Endodermal cell (in vitro differentiated cells): ENCODE measurements at regions not wholly inside any gene's neighbourhood (a gene's known extent, or its start where the extent isn't known, plus 50 kb on each side); places are given as distances from the start of the nearest gene placed in this dataset.

ENCODE experiments used
- DNase-seq: peaks from one replicate; pipeline ENCODE4 v3.0.0-alpha.2; 2017
- H3K27ac ChIP-seq: 2 replicates; pipeline ENCODE4 v1.5.1; 2013; ENCODE audit warnings: mild to moderate bottlenecking, low read depth, low read length, moderate library complexity
- H3K27me3 ChIP-seq: 2 replicates; pipeline ENCODE4 v1.6.1; 2013; ENCODE audit warnings: mild to moderate bottlenecking, low read length, moderate library complexity; ENCODE audit not compliant: insufficient read depth, control insufficient read depth, poor library complexity, severe bottlenecking
- H3K36me3 ChIP-seq: 2 replicates; pipeline ENCODE4 v1.7.0; 2013; ENCODE audit warnings: mild to moderate bottlenecking, low read length, moderate library complexity; ENCODE audit not compliant: control insufficient read depth, insufficient read depth
- H3K4me1 ChIP-seq: one replicate; pipeline ENCODE4 v1.7.0; 2013; ENCODE audit warnings: low read length; ENCODE audit not compliant: control insufficient read depth, insufficient read depth
- H3K4me3 ChIP-seq: 2 replicates; pipeline ENCODE4 v1.5.1; 2013; ENCODE audit warnings: mild to moderate bottlenecking, low read length, moderate library complexity
- H3K9ac ChIP-seq: 2 replicates; pipeline ENCODE4 v1.6.1; 2013; ENCODE audit warnings: mild to moderate bottlenecking, low read length, moderate library complexity; ENCODE audit not compliant: poor library complexity, severe bottlenecking; ENCODE audit errors: extremely low read depth
- H3K9me3 ChIP-seq: 2 replicates; pipeline ENCODE4 v1.6.1; 2013; ENCODE audit warnings: mild to moderate bottlenecking, low read length, moderate library complexity; ENCODE audit not compliant: control insufficient read depth
- H3K27ac Mint-ChIP-seq: 2 replicates; pipeline ENCODE4 v1.8.0; 2020; ENCODE audit warnings: mixed read lengths
- H3K27me3 Mint-ChIP-seq: 2 replicates; pipeline ENCODE4 v1.8.0; 2021; ENCODE audit warnings: mild to moderate bottlenecking, mixed read lengths; ENCODE audit not compliant: insufficient read depth
- H3K36me3 Mint-ChIP-seq: 2 replicates; pipeline ENCODE4 v1.8.0; 2020; ENCODE audit warnings: low read depth, mixed read lengths
- H3K4me1 Mint-ChIP-seq: 2 replicates; pipeline ENCODE4 v1.8.0; 2020; ENCODE audit warnings: mixed read lengths
- H3K4me3 Mint-ChIP-seq: 2 replicates; pipeline ENCODE4 v1.8.0; 2020; ENCODE audit warnings: mild to moderate bottlenecking, moderate library complexity, mixed read lengths
- H3K9me3 Mint-ChIP-seq: 2 replicates; pipeline ENCODE4 v1.8.0; 2020; ENCODE audit warnings: mild to moderate bottlenecking, mixed read lengths
- whole genome bisulfite sequencing, 2 experiments: methylation state at CpG; one replicate each; pipeline versions ENCODE4 v1.1.5 to v1.1.7; 2013; ENCODE audit warnings: missing lambda C conversion rate in 2 of 2, mixed read lengths in 1 of 2; ENCODE audit not compliant: insufficient coverage in 1 of 2, insufficient read length in 1 of 2; 5-methylcytosine and 5-hydroxymethylcytosine counted together
- TF ChIP-seq, protein P1 (sequence below): fragments of 200-600 bp; sonication (generic); conservative IDR thresholded peaks from 2 replicates; pipeline ENCODE4 v1.5.0; 2021; ENCODE audit warnings: antibody characterized with exemption, mild to moderate bottlenecking

DNA sequence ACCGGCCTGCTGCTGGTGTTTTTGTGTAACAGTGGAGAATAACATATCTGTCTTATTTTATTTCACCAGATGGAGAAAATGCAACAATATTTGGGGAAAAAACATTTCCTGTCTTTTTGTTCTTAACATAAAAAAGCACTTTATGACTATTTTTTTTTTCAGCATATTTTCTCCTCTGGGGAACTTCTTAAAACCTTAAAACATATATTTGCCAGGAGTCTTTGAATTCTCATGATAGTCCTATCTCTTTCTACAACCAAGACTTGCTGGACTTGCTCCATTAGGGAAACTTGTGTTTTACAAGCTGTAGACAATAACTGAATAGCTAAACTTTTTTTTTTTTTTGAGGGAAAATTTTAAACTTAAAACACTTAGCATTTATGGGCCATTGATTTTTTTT is 98.6 kb upstream of the PRDM1 start:
- no peak overlapping the region for H3K4me3 Mint-ChIP-seq
- Histone ChIP-seq H3K9ac (no peak overlapping the region), H3K4me1 (peaks cover 3% of the 10 kb centered on the region), H3K4me3 (no peak overlapping the region), H3K27ac (no peak overlapping the region), H3K27me3 (peaks cover 49% of the 10 kb centered on the region), H3K9me3 (peaks cover 6% of the 10 kb centered on the region), H3K36me3 (no peaks in the 10 kb centered on the region)
- H3K9me3 Mint-ChIP-seq = no peaks in the 10 kb centered on the region
- H3K27me3 Mint-ChIP-seq = peaks cover 93% of the 10 kb centered on the region
- no peaks in the 10 kb centered on the region for H3K36me3 Mint-ChIP-seq
- DNase-seq = no peak
- H3K4me1 Mint-ChIP-seq = peaks cover 23% of the 10 kb centered on the region
- WGBS, 2 experiments = 100% methylated on average over 1 of the region's 1 CpG; no CpG with 5 or more reads in 1 of the 2 experiments
- TF ChIP-seq, protein P1, sequence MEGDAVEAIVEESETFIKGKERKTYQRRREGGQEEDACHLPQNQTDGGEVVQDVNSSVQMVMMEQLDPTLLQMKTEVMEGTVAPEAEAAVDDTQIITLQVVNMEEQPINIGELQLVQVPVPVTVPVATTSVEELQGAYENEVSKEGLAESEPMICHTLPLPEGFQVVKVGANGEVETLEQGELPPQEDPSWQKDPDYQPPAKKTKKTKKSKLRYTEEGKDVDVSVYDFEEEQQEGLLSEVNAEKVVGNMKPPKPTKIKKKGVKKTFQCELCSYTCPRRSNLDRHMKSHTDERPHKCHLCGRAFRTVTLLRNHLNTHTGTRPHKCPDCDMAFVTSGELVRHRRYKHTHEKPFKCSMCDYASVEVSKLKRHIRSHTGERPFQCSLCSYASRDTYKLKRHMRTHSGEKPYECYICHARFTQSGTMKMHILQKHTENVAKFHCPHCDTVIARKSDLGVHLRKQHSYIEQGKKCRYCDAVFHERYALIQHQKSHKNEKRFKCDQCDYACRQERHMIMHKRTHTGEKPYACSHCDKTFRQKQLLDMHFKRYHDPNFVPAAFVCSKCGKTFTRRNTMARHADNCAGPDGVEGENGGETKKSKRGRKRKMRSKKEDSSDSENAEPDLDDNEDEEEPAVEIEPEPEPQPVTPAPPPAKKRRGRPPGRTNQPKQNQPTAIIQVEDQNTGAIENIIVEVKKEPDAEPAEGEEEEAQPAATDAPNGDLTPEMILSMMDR = no peak
- H3K27ac Mint-ChIP-seq = no peak overlapping the region

DNA sequence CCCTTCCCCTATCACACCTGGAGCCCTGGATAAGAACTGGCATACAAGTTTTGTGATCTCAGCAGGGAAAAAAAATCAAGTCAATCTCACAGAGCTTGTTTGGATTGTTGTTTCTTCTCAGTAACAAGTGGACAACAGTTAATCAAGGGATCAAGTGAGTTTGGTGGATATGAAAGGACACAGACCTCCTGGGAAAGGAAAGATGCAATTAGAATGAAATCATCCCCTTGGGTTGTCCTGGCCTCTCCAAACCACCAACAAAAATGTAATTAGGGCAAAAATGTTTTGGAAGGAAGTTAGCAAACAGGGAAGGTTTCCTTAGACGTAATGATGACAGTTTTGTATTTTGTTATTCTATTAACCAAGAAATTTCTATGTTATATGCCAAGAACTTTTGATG is 99.1 kb upstream of the PRDM1 start:
- H3K4me1 ChIP-seq = peaks cover 3% of the 10 kb centered on the region
- H3K4me3 ChIP-seq = no peak overlapping the region
- no peaks in the 10 kb centered on the region for H3K36me3 ChIP-seq
- peaks cover 54% of the 10 kb centered on the region for H3K27me3 ChIP-seq
- H3K36me3 Mint-ChIP-seq = no peaks in the 10 kb centered on the region
- no peak overlapping the region for H3K4me3 Mint-ChIP-seq
- no peak for DNase-seq
- WGBS, 2 experiments = 100% methylated on average over 1 of the region's 1 CpG
- peaks cover 6% of the 10 kb centered on the region for H3K9me3 ChIP-seq
- H3K27ac Mint-ChIP-seq = no peak overlapping the region
- peaks cover 2% of the 10 kb centered on the region for H3K9me3 Mint-ChIP-seq
- H3K27me3 Mint-ChIP-seq = peaks cover 95% of the 10 kb centered on the region
- TF ChIP-seq, protein P1 = no peak
- H3K27ac ChIP-seq = no peak overlapping the region
- H3K9ac ChIP-seq = no peak overlapping the region
- H3K4me1 Mint-ChIP-seq = peaks cover 23% of the 10 kb centered on the region

DNA sequence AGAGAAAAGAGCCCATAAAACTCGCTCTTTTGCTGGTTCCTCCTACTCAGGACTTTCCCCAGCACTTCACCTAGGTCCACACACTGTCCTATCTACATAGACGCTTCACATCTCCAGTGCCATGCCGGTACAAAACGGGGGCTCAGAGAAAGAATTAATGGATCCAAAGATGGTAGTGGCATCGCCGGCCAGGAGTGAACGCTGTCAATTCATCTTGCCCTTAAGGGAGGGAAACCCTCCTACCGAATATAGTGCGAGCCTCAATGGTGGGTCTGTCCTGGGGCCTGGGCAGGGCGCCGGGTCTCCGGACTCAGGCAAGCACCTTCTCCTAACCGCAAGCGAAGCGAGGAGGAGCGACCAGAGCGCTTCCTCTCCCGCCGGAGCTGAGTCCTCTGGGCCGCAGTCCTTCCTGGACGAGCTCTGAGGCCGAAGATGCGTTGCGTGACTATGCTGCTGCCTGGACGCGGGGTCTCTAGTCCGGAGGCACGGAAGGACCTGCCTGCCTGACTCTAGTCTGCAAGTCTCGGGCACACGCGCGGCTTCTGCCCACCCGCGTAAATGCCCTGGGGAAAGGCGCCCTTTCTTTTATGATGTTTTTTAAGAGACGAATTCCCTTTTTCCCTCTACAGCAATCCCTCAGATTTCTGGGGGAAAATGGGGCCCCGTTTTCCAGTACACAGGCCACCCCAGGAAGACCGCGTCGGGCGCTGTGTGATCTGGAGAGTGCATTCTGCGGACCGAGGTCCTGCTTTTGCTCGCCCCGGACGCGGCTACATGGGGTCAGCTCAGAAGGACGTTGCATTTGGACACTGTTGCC is 100.1 kb upstream of the PRDM1 start:
- Mint-ChIP-seq H3K27ac (no peak overlapping the region), H3K4me3 (peak overlapping the region; percentile 51), H3K36me3 (no peaks in the 10 kb centered on the region), H3K4me1 (peaks cover 25% of the 10 kb centered on the region), H3K9me3 (peaks cover 3% of the 10 kb centered on the region), H3K27me3 (peaks cover 95% of the 10 kb centered on the region)
- TF ChIP-seq, protein P1 = no peak
- Histone ChIP-seq H3K27ac (no peak overlapping the region), H3K36me3 (no peaks in the 10 kb centered on the region), H3K4me1 (no peaks in the 10 kb centered on the region), H3K27me3 (peaks cover 59% of the 10 kb centered on the region), H3K4me3 (peak overlapping the region; percentile 27), H3K9ac (no peak overlapping the region), H3K9me3 (peaks cover 13% of the 10 kb centered on the region)
- peak; percentile 80 for DNase-seq
- 18 to 30% methylated on average over 21 to 48 of the region's 48 CpGs for WGBS, 2 experiments
